ENCODE measurements at regions not wholly inside any gene's neighbourhood (a gene's known extent, or its start where the extent isn't known, plus 50 kb on each side); places are given as distances from the start of the nearest gene placed in this dataset.
"Not testable (repeated sequence)": the region's sequence is repeated elsewhere in the genome, so short reads cannot be mapped to it uniquely, and the experiment has no call there.

DNA sequence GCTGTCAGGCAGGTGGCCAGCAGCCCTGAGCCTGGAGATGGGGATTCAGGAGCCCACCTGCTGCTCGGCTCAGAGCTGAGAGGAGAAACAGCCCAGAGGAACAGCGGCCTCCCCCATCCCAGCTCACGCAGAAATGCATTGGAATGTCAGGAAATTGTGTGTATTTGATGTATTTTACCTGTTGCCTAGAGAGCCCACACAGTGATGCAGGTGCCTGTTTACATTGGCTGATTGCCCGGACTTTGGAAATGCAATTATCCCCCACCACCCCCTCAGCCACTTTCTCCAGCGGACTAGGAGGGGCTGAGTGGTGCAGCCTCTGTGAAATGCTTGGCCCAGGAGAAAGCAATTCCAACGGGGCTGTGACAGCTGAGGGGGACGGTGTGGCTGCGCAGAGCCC lies 281.7 kb upstream of the SFSWAP start:
- CTCF ChIA-PET: not testable (repeated sequence)

DNA sequence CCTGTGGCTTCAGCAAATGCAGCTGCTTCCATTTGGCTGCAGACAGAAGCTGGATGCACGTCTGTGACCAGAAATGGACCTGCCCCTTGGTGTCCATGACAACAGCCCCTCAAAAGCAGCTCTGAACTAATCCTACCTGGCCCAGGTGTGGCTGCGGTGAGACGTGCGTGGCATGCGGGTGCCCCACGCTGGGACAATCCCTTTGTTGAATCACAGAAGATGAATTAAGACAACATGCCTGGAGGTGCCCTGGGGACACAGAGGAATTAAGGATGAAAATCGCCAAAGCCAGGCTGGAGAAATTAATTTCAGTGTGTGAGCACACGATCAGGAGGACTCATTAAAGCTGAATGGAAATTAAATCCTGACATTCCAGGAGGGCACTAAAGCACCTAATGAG lies 281.2 kb upstream of the SFSWAP start:
- H3K4me1 Mint-ChIP-seq; H3K27me3 Mint-ChIP-seq; DNase-seq; H3K4me3 Mint-ChIP-seq; H3K9me3 Mint-ChIP-seq (ENCODE audit: low read depth); CTCF ChIA-PET; POLR2A ChIA-PET; intact Hi-C loops (cut with DNase I, micrococcal nuclease); H3K27ac Mint-ChIP-seq; ATAC-seq; H3K36me3 Mint-ChIP-seq (ENCODE audit: low read depth): not testable (repeated sequence)

More for the DNA sequence above, 281.7 kb upstream of the SFSWAP start:
- H3K4me3 Mint-ChIP-seq; DNase-seq; H3K27ac Mint-ChIP-seq; H3K4me1 Mint-ChIP-seq; H3K27me3 Mint-ChIP-seq; intact Hi-C loops (cut with DNase I, micrococcal nuclease); POLR2A ChIA-PET; H3K9me3 Mint-ChIP-seq (ENCODE audit: low read depth); ATAC-seq; H3K36me3 Mint-ChIP-seq (ENCODE audit: low read depth): not testable (repeated sequence)

- CTCF ChIA-PET: no interaction called here
- intact Hi-C loops (cut with DNase I, micrococcal nuclease): no loop called here
- DNase-seq (no peak), ATAC-seq (no peak)
- POLR2A ChIA-PET: no interaction called here
- Mint-ChIP-seq H3K27ac (no peak overlapping the region), H3K9me3 (ENCODE audit: low read depth) (peaks cover 3% of the 10 kb centered on the region), H3K36me3 (ENCODE audit: low read depth) (no peaks in the 10 kb centered on the region), H3K4me1 (no peaks in the 10 kb centered on the region), H3K4me3 (no peak overlapping the region), H3K27me3 (peaks cover 13% of the 10 kb centered on the region)
Observed at GRCh38 chr12:131430158-131430742, 280.6 kb upstream of the SFSWAP start.

DNA sequence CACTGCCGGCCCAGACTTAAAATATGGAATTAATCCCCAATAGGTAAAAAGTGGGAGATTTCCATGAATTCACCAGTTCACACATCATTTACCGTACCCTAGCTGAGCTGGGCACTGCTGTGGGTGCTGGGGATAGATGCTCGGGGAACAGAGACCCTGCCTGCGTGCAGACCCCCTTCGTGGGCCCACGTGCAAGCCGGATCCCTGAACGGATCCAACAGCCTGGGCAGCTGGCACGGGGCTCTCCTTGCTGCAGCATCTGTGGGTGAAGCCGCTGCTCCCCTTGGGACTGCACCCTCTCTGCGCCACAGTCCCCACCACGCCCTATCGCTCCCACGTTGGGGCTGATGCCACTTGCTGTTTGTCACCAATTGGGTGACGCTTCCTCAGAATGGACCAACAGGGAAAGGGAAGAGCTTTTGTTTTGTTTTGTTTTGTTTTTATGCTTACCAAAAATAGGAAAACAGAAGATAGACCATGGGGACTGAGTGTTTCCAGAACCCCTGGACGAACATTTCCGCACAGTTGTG lies 279.7 kb upstream of the SFSWAP start:
- H3K4me1 Mint-ChIP-seq; POLR2A ChIA-PET; DNase-seq; H3K9me3 Mint-ChIP-seq (ENCODE audit: low read depth); CTCF ChIA-PET; H3K4me3 Mint-ChIP-seq; ATAC-seq; H3K27ac Mint-ChIP-seq; H3K36me3 Mint-ChIP-seq (ENCODE audit: low read depth); intact Hi-C loops (cut with DNase I, micrococcal nuclease): not testable (repeated sequence)
- H3K27me3 Mint-ChIP-seq: peaks cover 14% of the 10 kb centered on the region

DNA sequence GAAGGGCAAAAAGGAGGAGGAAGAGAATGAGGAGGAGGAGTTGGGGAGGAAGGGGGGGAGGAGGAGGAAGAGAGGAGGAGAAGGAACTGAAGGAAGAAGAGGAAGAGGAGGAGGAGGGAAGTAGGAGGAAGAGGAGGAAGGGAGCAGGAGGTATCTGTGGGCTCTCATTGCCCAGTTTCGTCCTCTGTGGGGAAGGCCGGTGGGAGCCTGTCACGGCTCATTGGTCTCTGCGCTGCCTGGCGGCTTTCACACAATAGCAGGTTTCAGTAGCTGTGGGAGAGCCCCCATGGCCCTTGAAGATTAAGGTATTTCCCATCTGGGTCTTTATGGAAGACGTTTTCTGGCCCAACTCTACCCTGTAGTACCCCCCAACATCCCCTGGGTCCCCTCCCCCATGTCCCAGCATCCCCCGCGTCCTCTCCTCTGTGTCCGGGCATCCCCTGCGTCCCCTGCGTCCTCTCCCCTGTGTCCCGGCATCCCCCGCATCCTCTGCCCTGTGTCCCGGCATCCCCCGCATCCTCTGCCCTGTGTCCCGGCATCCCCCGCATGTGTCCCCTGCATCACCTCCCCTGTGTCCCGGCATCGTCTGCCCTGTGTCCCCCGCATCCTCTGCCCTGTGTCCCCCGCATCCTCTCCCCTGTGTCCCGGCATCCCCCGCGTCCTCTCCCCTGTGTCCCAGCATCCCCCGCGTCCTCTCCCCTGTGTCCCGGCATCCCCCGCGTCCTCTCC lies 278.2 kb upstream of the SFSWAP start:
- intact Hi-C loops (cut with DNase I, micrococcal nuclease): no loop called here
- POLR2A ChIA-PET: no interaction called here
- Mint-ChIP-seq H3K36me3 (ENCODE audit: low read depth) (no peaks in the 10 kb centered on the region), H3K27ac (no peak overlapping the region), H3K4me3 (no peak overlapping the region), H3K4me1 (no peaks in the 10 kb centered on the region), H3K27me3 (peaks cover 14% of the 10 kb centered on the region), H3K9me3 (ENCODE audit: low read depth) (no peaks in the 10 kb centered on the region)
- CTCF ChIA-PET: no interaction called here
- DNase-seq (no peak), ATAC-seq (no peak)

DNA sequence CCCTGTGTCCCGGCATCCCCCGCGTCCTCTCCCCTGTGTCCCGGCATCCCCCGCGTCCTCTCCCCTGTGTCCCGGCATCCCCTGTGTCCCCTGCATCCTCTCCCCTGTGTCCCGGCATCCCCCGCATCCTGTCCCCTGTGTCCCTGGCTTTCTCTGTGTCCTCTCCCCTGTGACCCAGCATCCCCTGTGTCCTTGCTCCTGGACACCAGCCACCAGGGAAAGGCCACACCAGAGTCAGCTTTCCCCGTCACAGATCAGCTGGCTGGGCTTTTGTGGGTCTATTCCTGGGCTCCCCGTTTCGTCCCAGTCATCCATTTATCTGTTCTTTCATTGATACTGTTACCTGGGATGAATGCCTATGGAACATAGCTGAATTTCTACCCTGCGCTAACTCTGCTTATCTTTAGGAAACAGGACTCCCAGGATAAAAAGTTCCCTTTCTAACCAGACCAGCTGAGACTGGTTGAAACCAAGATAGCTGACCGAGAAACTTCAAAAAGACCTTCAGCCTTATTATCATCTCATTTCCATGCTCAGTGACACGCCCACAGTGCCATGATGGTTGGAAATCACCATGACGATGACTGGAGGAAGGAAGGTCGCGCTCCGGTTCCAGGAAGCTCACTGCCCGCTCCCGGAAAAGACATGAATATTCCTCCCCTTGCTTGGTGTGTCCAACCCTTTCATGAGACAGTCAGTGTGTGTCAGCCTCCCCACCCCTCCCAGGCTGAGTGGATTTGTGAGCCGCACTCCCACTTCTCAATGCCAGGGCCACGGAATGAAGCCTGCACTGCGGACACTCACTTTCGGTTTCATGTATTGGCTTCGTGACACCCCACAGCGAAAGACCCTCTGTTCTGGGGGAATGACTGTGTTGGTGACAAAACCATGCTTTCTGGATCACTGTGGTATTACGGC lies 276.4 kb upstream of the SFSWAP start:
- DNase-seq (no peak), ATAC-seq (no peak)
- no peaks in the 10 kb centered on the region for H3K4me1 Mint-ChIP-seq
- peaks cover 14% of the 10 kb centered on the region for H3K27me3 Mint-ChIP-seq
- ChIA-PET POLR2A (no interaction called here), CTCF (no interaction called here)
- H3K9me3 Mint-ChIP-seq (ENCODE audit: low read depth): no peaks in the 10 kb centered on the region
- no peaks in the 10 kb centered on the region for H3K36me3 Mint-ChIP-seq (ENCODE audit: low read depth)
- H3K4me3 Mint-ChIP-seq: no peak overlapping the region
- no peak overlapping the region for H3K27ac Mint-ChIP-seq
- intact Hi-C loops (cut with DNase I, micrococcal nuclease): no loop called here

DNA sequence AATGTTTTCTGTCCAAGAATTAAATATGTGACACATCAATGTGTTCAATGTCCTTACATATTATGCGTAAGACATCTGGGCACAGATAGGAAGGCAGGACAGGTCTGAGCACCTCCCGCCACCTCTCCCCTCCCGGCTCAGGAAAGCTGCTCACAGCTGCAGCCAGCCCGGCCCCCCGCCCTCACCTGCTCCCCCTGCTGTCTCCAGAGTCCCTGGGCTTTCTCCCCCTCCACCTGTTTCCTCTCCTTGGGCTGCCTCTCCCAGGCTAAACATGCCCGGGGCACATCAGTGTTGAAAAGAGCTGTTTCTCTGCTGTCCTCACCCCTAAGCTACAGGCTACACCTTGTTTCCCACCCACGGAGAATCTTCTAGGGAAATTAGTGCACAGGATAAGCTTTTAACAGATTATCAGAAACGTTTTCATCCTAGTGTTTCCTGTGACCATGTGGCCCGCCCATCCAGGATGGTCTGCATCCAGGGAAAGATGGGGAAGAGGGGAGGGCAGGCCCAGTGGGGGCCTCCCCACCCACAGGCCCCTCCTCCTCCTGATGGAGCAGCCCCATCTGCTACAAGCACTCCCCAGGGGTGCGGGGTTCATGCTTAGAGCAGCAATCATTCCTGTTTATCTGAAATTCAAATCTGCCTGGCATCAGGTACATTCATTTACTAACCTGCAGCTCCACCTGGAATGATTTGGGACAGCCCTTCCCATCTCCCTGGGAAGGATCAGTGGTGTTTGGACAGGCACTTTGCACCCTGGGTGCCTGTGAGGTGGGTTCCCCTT lies 273.8 kb upstream of the SFSWAP start:
- POLR2A ChIA-PET: no interaction called here
- Mint-ChIP-seq H3K4me3 (no peak overlapping the region), H3K9me3 (ENCODE audit: low read depth) (no peaks in the 10 kb centered on the region), H3K36me3 (ENCODE audit: low read depth) (no peaks in the 10 kb centered on the region), H3K4me1 (no peaks in the 10 kb centered on the region), H3K27ac (no peak overlapping the region), H3K27me3 (peaks cover 12% of the 10 kb centered on the region)
- ATAC-seq (no peak), DNase-seq (no peak)
- intact Hi-C loops (cut with DNase I, micrococcal nuclease): no loop called here
- CTCF ChIA-PET: no interaction called here

DNA sequence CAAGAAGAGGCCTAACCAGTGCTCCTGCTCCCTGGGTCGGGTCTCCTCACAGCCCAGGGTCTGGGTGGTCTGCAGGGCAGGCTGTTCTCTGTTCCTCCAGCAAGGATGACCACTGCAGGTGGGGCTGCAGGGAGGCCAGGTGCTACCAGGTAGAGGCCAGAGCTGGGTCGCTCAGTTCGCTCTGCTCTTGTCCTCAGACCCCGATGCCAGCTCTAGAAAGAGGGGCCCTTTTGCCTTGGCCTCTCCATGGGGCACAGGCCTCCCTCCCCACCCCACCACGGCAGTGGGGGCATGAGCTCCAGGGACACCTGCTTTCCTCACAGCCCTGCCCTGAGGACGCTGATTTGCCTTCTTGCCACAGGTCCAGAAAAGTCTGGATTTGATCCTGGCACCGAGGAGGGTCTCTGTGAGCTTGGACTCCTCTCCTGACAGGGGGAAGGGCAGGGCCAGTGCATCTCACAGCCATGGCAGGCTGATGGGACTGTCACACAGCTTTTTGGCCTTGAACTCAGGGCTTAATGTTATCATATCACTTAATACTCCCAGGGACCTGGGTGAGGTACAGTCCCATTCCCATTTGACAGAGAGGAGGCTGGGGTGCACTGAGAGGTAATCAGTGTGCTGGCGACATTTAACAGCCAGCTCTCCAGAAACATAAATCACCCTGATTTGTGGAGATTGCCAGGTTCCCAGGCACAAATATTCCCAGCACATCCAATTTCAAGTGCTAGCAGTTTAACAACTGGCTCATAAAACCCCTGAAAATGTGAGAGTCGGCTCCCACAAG lies 273.0 kb upstream of the SFSWAP start:
- DNase-seq (no peak), ATAC-seq (no peak)
- ChIA-PET CTCF (interaction anchor here (1.3 kb wide), 1 partner anchor 16 kb away, joined by 5 read pairs; no protein-coding TSS in a partner anchor), POLR2A (no interaction called here)
- Mint-ChIP-seq H3K36me3 (ENCODE audit: low read depth) (no peaks in the 10 kb centered on the region), H3K27me3 (peaks cover 10% of the 10 kb centered on the region), H3K9me3 (ENCODE audit: low read depth) (no peaks in the 10 kb centered on the region), H3K27ac (no peak overlapping the region), H3K4me1 (no peaks in the 10 kb centered on the region), H3K4me3 (no peak overlapping the region)
- intact Hi-C loops (cut with DNase I, micrococcal nuclease): loop anchor here (2.0 kb wide), 1 partner anchor 211 kb away; no protein-coding TSS in a partner anchor

- H3K27ac Mint-ChIP-seq; H3K9me3 Mint-ChIP-seq (ENCODE audit: low read depth); H3K4me1 Mint-ChIP-seq; ATAC-seq; POLR2A ChIA-PET; DNase-seq; H3K4me3 Mint-ChIP-seq; H3K36me3 Mint-ChIP-seq (ENCODE audit: low read depth): not testable (repeated sequence)
- CTCF ChIA-PET: interaction anchor here (1.3 kb wide), 1 partner anchor 16 kb away, joined by 5 read pairs; no protein-coding TSS in a partner anchor
- peaks cover 10% of the 10 kb centered on the region for H3K27me3 Mint-ChIP-seq
- intact Hi-C loops (cut with DNase I, micrococcal nuclease): loop anchor here (2.0 kb wide), 1 partner anchor 212 kb away; no protein-coding TSS in a partner anchor
Observed at GRCh38 chr12:131438493-131438835, 272.4 kb upstream of the SFSWAP start.

- no peaks in the 10 kb centered on the region for H3K9me3 Mint-ChIP-seq (ENCODE audit: low read depth)
- POLR2A ChIA-PET: no interaction called here
- H3K27ac Mint-ChIP-seq: no peak overlapping the region
- H3K27me3 Mint-ChIP-seq: peaks cover 10% of the 10 kb centered on the region
- CTCF ChIA-PET: interaction anchor here (1.3 kb wide), 1 partner anchor 15 kb away, joined by 5 read pairs; no protein-coding TSS in a partner anchor
- intact Hi-C loops (cut with DNase I, micrococcal nuclease): loop anchor here (2.0 kb wide), 1 partner anchor 212 kb away; no protein-coding TSS in a partner anchor
- ATAC-seq (no peak), DNase-seq (no peak)
- H3K36me3 Mint-ChIP-seq (ENCODE audit: low read depth): no peaks in the 10 kb centered on the region
- no peaks in the 10 kb centered on the region for H3K4me1 Mint-ChIP-seq
- no peak overlapping the region for H3K4me3 Mint-ChIP-seq
Observed at GRCh38 chr12:131438881-131439280, 272.0 kb upstream of the SFSWAP start.
